IMR-90 (cell line): ENCODE measurements at regions not wholly inside any gene's neighbourhood (a gene's known extent, or its start where the extent isn't known, plus 50 kb on each side); places are given as distances from the start of the nearest gene placed in this dataset.

Experiments used
- ATAC-seq: fragments of 200-7000 bp; cut with Tn5 transposase; 2 replicates; pipeline ENCODE4 v1.9.1; 2020; ENCODE audit warnings: low read depth, mild to moderate bottlenecking, moderate library complexity
- BruUV-seq: library from RNA; stranded (reverse); fragments of 400-500 nt; replicated peaks from 2 replicates; lab custom pipeline; 2021; lab: Mats Ljungman, UMichigan
- CTCF ChIA-PET: fragments of 300-600 bp; formaldehyde crosslinking; extraction: SDS; loops from one replicate; lab custom pipeline; 2021; ENCODE audit warnings: antibody characterized with exemption; lab: Yijun Ruan, JAX
- POLR2A ChIA-PET: fragments of 300-600 bp; sonication (Branson Sonifier 250); formaldehyde crosslinking; loops from one replicate; lab custom pipeline; 2022; ENCODE audit warnings: antibody characterized with exemption; ENCODE audit not compliant: unreplicated experiment; lab: Charles Lee
- DNase-seq: peaks from one replicate; pipeline ENCODE4 v3.0.0; 2013
- H2AFZ ChIP-seq: replicated peaks from 2 replicates; pipeline ENCODE3; 2013; ENCODE audit warnings: low read length, mild to moderate bottlenecking; ENCODE audit not compliant: poor library complexity
- H2AK5ac ChIP-seq: 2 replicates; pipeline ENCODE4 v1.6.1; 2013; ENCODE audit warnings: low read depth, low read length, inconsistent platforms
- H2AK9ac ChIP-seq: replicated peaks from 2 replicates; pipeline ENCODE3; 2013; ENCODE audit warnings: mild to moderate bottlenecking, low read depth, low read length, moderate library complexity; ENCODE audit not compliant: poor library complexity
- H2BK120ac ChIP-seq: 2 replicates; pipeline ENCODE4 v1.6.1; 2013; ENCODE audit warnings: low read depth, low read length, inconsistent platforms
- H2BK15ac ChIP-seq: 3 replicates; pipeline ENCODE4 v1.6.1; 2013; ENCODE audit warnings: low read depth, low read length, inconsistent platforms
- H2BK20ac ChIP-seq: 2 replicates; pipeline ENCODE4 v1.6.1; 2013; ENCODE audit warnings: low read depth, mild to moderate bottlenecking, inconsistent platforms, low read length, moderate library complexity
- H2BK5ac ChIP-seq: 2 replicates; pipeline ENCODE4 v1.6.1; 2013; ENCODE audit warnings: mild to moderate bottlenecking, low read depth, low read length, inconsistent platforms; ENCODE audit not compliant: poor library complexity, severe bottlenecking
- H3K14ac ChIP-seq: replicated peaks from 2 replicates; pipeline ENCODE4 v1.6.1; 2013; ENCODE audit warnings: low read depth, low read length, inconsistent platforms
- H3K18ac ChIP-seq: 2 replicates; pipeline ENCODE4 v1.6.1; 2013; ENCODE audit warnings: low read depth, low read length, control low read depth
- H3K23ac ChIP-seq: 2 replicates; pipeline ENCODE4 v1.6.1; 2013; ENCODE audit warnings: low read depth, low read length, inconsistent platforms
- H3K27ac ChIP-seq: 2 replicates; pipeline ENCODE4 v1.5.1; 2013; ENCODE audit warnings: mild to moderate bottlenecking, control low read depth, low read length; ENCODE audit not compliant: insufficient read depth
- H3K27me3 ChIP-seq: 2 replicates; pipeline ENCODE4 v1.6.1; 2013; ENCODE audit warnings: low read length; ENCODE audit not compliant: control insufficient read depth, insufficient read depth
- H3K36me3 ChIP-seq: 2 replicates; pipeline ENCODE4 v1.6.1; 2013; ENCODE audit warnings: low read length, mixed read lengths; ENCODE audit not compliant: control insufficient read depth, insufficient read depth
- H3K4ac ChIP-seq: 2 replicates; pipeline ENCODE4 v1.6.1; 2013; ENCODE audit warnings: low read depth, low read length, inconsistent platforms
- H3K4me1 ChIP-seq: 2 replicates; pipeline ENCODE4 v1.6.1; 2013; ENCODE audit warnings: low read length, mixed read lengths; ENCODE audit not compliant: control insufficient read depth, insufficient read depth
- H3K4me2 ChIP-seq: 2 replicates; pipeline ENCODE4 v1.6.1; 2013; ENCODE audit warnings: low read depth, mild to moderate bottlenecking, control low read depth, low read length, moderate library complexity
- H3K4me3 ChIP-seq: 2 replicates; pipeline ENCODE4 v1.5.1; 2013; ENCODE audit warnings: low read depth, mild to moderate bottlenecking, control low read depth, low read length, moderate library complexity; ENCODE audit not compliant: insufficient read depth
- H3K56ac ChIP-seq: 2 replicates; pipeline ENCODE4 v1.6.1; 2013; ENCODE audit warnings: low read length, inconsistent platforms; ENCODE audit not compliant: insufficient read depth; ENCODE audit errors: extremely low read depth
- H3K79me1 ChIP-seq, 2 experiments: 2 replicates each; pipeline ENCODE4 v1.6.1; 2013; ENCODE audit warnings: low read length in 2 of 2, inconsistent platforms in 1 of 2, low read depth in 1 of 2
- H3K9ac ChIP-seq: 2 replicates; pipeline ENCODE4 v1.6.1; 2013; ENCODE audit warnings: low read depth, low read length, control low read depth
- H3K9me1 ChIP-seq: 2 replicates; pipeline ENCODE4 v1.6.1; 2013; ENCODE audit warnings: low read length, inconsistent platforms; ENCODE audit not compliant: insufficient read depth
- H3K9me3 ChIP-seq: 2 replicates; pipeline ENCODE4 v1.6.1; 2013; ENCODE audit warnings: low read length; ENCODE audit not compliant: control insufficient read depth, insufficient read depth
- H4K20me1 ChIP-seq: 2 replicates; pipeline ENCODE4 v1.6.1; 2013; ENCODE audit warnings: low read length, inconsistent platforms; ENCODE audit not compliant: insufficient read depth
- H4K5ac ChIP-seq: 2 replicates; pipeline ENCODE4 v1.6.1; 2013; ENCODE audit warnings: mild to moderate bottlenecking, low read depth, low read length, control low read depth
- H4K8ac ChIP-seq, 2 experiments: 2 replicates each; pipeline ENCODE4 v1.6.1; 2013; ENCODE audit warnings: low read depth in 2 of 2, low read length in 2 of 2, control low read depth in 1 of 2, inconsistent platforms in 1 of 2
- H4K91ac ChIP-seq: 2 replicates; pipeline ENCODE4 v1.6.1; 2013; ENCODE audit warnings: low read depth, low read length, inconsistent platforms; ENCODE audit not compliant: insufficient read depth
- MAFK ChIP-seq: IDR thresholded peaks from 2 replicates; pipeline ENCODE4 v1.6.1; 2012; ENCODE audit warnings: low read depth, low read length, improper control_type of control experiment
- MAZ ChIP-seq: IDR thresholded peaks from 2 replicates; pipeline ENCODE4 v1.6.1; 2012; ENCODE audit warnings: low read depth, mild to moderate bottlenecking, low read length, improper control_type of control experiment, moderate library complexity, borderline replicate concordance
- MXI1 ChIP-seq: IDR thresholded peaks from 2 replicates; pipeline ENCODE4 v1.6.1; 2012; ENCODE audit warnings: low read depth, mild to moderate bottlenecking, low read length, moderate library complexity, borderline replicate concordance
- NFE2L2 ChIP-seq: fragments of 150-350 bp; IDR thresholded peaks from 2 replicates; pipeline ENCODE4 v1.6.1; 2016; ENCODE audit warnings: low read depth, mild to moderate bottlenecking, low read length
- POLR2A ChIP-seq: IDR thresholded peaks from 2 replicates; pipeline ENCODE4 v1.6.1; 2012; ENCODE audit warnings: mild to moderate bottlenecking, low read depth, low read length
- RFX5 ChIP-seq: IDR thresholded peaks from 2 replicates; pipeline ENCODE4 v1.8.0; 2012; ENCODE audit warnings: low read depth, mild to moderate bottlenecking, low read length, moderate library complexity
- SMC3 ChIP-seq: fragments of 150-350 bp; IDR thresholded peaks from 2 replicates; pipeline ENCODE4 v1.6.1; 2016; ENCODE audit warnings: low read depth, mild to moderate bottlenecking, antibody characterized with exemption, low read length, moderate library complexity
- USF2 ChIP-seq: fragments of 150-350 bp; IDR thresholded peaks from 2 replicates; pipeline ENCODE4 v1.6.1; 2017; ENCODE audit warnings: mild to moderate bottlenecking, antibody characterized with exemption, low read length, low read depth
- WGBS, 2 experiments: methylation state at CpG; one replicate each; pipeline versions ENCODE4 v1.1.5 to v1.1.7; 2013; ENCODE audit warnings: missing lambda C conversion rate in 2 of 2; ENCODE audit not compliant: insufficient read length in 1 of 2; ENCODE audit errors: extremely low coverage in 2 of 2; 5-methylcytosine and 5-hydroxymethylcytosine counted together
- dilution Hi-C: fragments of 300-500 bp; cut with HindIII; formaldehyde crosslinking; loops from one replicate; pipeline ENCODE4 v1.14.3; 2018; ENCODE audit warnings: low sequenced_read_pairs; ENCODE audit not compliant: unreplicated experiment
- in situ Hi-C: fragments of 300-500 bp; cut with MboI; formaldehyde crosslinking; loops from 3 replicates; pipeline ENCODE4 v1.14.3; 2019; ENCODE audit warnings: low sequenced_read_pairs, inconsistent platforms, mixed read lengths
- intact Hi-C: fragments of 100-400 bp; cut with micrococcal nuclease; formaldehyde crosslinking; loops from 2 replicates; pipeline ENCODE4 v1.10.0; 2022

- WGBS, 2 experiments = 89% methylated on average over 4 of the region's 6 CpGs; no CpG with 5 or more reads in 1 of the 2 experiments
Measured at GRCh38 chr1:9452516-9453140, 86.6 kb upstream of the SLC25A33 start.

More at GRCh38 chr1:9452516-9453140, 86.6 kb upstream of the SLC25A33 start:
- no peak for ATAC-seq
- no TSS peak for BruUV-seq
- Histone ChIP-seq H3K14ac (no peak overlapping the region), H3K9me1 (peaks cover 11% of the 10 kb centered on the region; the same call in 1 of the 2 replicates), H2BK20ac (no peak overlapping the region), H2BK5ac (no peak overlapping the region), H4K5ac (no peak overlapping the region), H3K18ac (no peak overlapping the region), H3K9ac (no peak overlapping the region), H3K27me3 (no peaks in the 10 kb centered on the region), H3K4ac (peak overlapping the region; percentile 29; the same call in 1 of the 2 replicates), H2BK15ac (no peak overlapping the region), H3K4me2 (no peak overlapping the region), H3K23ac (no peak overlapping the region), H3K4me1 (peaks cover 11% of the 10 kb centered on the region), H2AK9ac (no peak overlapping the region), H2AFZ (no peak overlapping the region), H2AK5ac (no peak overlapping the region), H2BK120ac (no peak overlapping the region), H3K27ac (no peak overlapping the region), H4K8ac (no peak overlapping the region), H3K79me1 (no peaks in the 10 kb centered on the region), H4K20me1 (0 out of 2 replicates have a peak, but pooled peaks cover 3% of the 10 kb centered on the region), H3K4me3 (no peak overlapping the region), H3K9me3 (no peaks in the 10 kb centered on the region), H4K91ac (no peak overlapping the region), H3K56ac (no peak overlapping the region), H3K36me3 (no peaks in the 10 kb centered on the region)
- TF ChIP-seq MXI1 = no peak
- no peak for TF ChIP-seq NFE2L2
- no peak for TF ChIP-seq SMC3
- no peak for TF ChIP-seq MAFK
- TF ChIP-seq POLR2A = no peak
- TF ChIP-seq RFX5 = no peak
- no peak for TF ChIP-seq MAZ
- TF ChIP-seq USF2 = no peak
- in situ Hi-C loops (loop anchor here (10.0 kb wide), 1 partner anchor 168 kb away; no protein-coding TSS in a partner anchor), intact Hi-C loops (no loop called here), dilution Hi-C loops (no loop called here)
- CTCF ChIA-PET = interaction anchor here (0.9 kb wide), 1 partner anchor 164 kb away, joined by 4 read pairs; no protein-coding TSS in a partner anchor
- POLR2A ChIA-PET = no interaction called here
- no peak for DNase-seq
